NT2/D1 (cell line): ENCODE measurements at regions not wholly inside any gene's neighbourhood (a gene's known extent, or its start where the extent isn't known, plus 50 kb on each side); places are given as distances from the start of the nearest gene placed in this dataset.

Experiments used
- DNase-seq: peaks from one replicate; pipeline ENCODE4 v3.0.0-alpha.2; 2011; ENCODE audit warnings: low read depth, low spot score
- H3K27me3 ChIP-seq: 2 replicates; pipeline ENCODE4 v1.6.0; 2011; ENCODE audit warnings: mild to moderate bottlenecking; ENCODE audit not compliant: insufficient read length, insufficient read depth
- H3K36me3 ChIP-seq: 2 replicates; pipeline ENCODE4 v1.6.1; 2011; ENCODE audit warnings: mild to moderate bottlenecking, low read length, mixed read lengths; ENCODE audit not compliant: insufficient read depth, insufficient read length
- H3K4me1 ChIP-seq: 2 replicates; pipeline ENCODE4 v1.5.1; 2011; ENCODE audit not compliant: insufficient read depth, insufficient read length
- H3K4me3 ChIP-seq: 2 replicates; pipeline ENCODE4 v1.5.1; 2011; ENCODE audit warnings: low read depth; ENCODE audit not compliant: insufficient read length
- H3K9ac ChIP-seq: 2 replicates; pipeline ENCODE4 v1.6.0; 2011; ENCODE audit warnings: low read depth; ENCODE audit not compliant: insufficient read length
- H3K9me3 ChIP-seq: 2 replicates; pipeline ENCODE4 v1.5.1; 2011; ENCODE audit warnings: mild to moderate bottlenecking, low read length; ENCODE audit not compliant: insufficient read depth
- SUZ12 ChIP-seq: IDR thresholded peaks from 2 replicates; pipeline ENCODE4 v1.6.1; 2011; ENCODE audit not compliant: insufficient read length, insufficient read depth; ENCODE audit errors: extremely low read depth
- YY1 ChIP-seq: IDR thresholded peaks from 2 replicates; pipeline ENCODE4 v1.6.1; 2011; ENCODE audit not compliant: insufficient read length, insufficient read depth
- ZNF274 ChIP-seq: IDR thresholded peaks from 2 replicates; pipeline ENCODE4 v1.6.1; 2011; ENCODE audit warnings: mild to moderate bottlenecking, low read depth, low read length

- Histone ChIP-seq H3K36me3 (no peaks in the 10 kb centered on the region), H3K9ac (no peak overlapping the region), H3K9me3 (no peaks in the 10 kb centered on the region; the same call in 1 of the 2 replicates), H3K27me3 (no peaks in the 10 kb centered on the region), H3K4me3 (no peak overlapping the region), H3K4me1 (peaks cover 3% of the 10 kb centered on the region)
- no peak for TF ChIP-seq SUZ12
- no peak for TF ChIP-seq YY1
- no peak for TF ChIP-seq ZNF274
- DNase-seq = no peak
These were observed 320.1 kb downstream of the CYP26B1 start for GRCh38 chr2:71827524-71827901.

GRCh38 chr2:71826826-71827523 lies 320.7 kb downstream of the CYP26B1 start:
- Histone ChIP-seq H3K4me3 (no peak overlapping the region), H3K9ac (no peak overlapping the region), H3K36me3 (no peaks in the 10 kb centered on the region), H3K9me3 (no peaks in the 10 kb centered on the region; the same call in 1 of the 2 replicates), H3K4me1 (peaks cover 3% of the 10 kb centered on the region), H3K27me3 (no peaks in the 10 kb centered on the region)
- DNase-seq = no peak
- TF ChIP-seq SUZ12 = no peak
- no peak for TF ChIP-seq YY1
- no peak for TF ChIP-seq ZNF274

- TF ChIP-seq SUZ12 (no peak), ZNF274 (no peak), YY1 (no peak)
- Histone ChIP-seq H3K9me3 (no peaks in the 10 kb centered on the region; the same call in 1 of the 2 replicates), H3K9ac (no peak overlapping the region), H3K4me3 (no peak overlapping the region), H3K36me3 (no peaks in the 10 kb centered on the region), H3K4me1 (peaks cover 3% of the 10 kb centered on the region), H3K27me3 (no peaks in the 10 kb centered on the region)
- no peak for DNase-seq
These were observed 321.4 kb downstream of the CYP26B1 start for GRCh38 chr2:71826299-71826698.

- H3K36me3 ChIP-seq = no peaks in the 10 kb centered on the region
- H3K9ac ChIP-seq = no peak overlapping the region
- H3K27me3 ChIP-seq = no peaks in the 10 kb centered on the region
- no peaks in the 10 kb centered on the region; the same call in 1 of the 2 replicates for H3K9me3 ChIP-seq
- no peak for DNase-seq
- no peak overlapping the region for H3K4me3 ChIP-seq
- H3K4me1 ChIP-seq = no peaks in the 10 kb centered on the region
- no peak for TF ChIP-seq ZNF274
- TF ChIP-seq SUZ12 = no peak
- no peak for TF ChIP-seq YY1
These were observed 323.2 kb downstream of the CYP26B1 start for GRCh38 chr2:71824436-71824835.

GRCh38 chr2:71823526-71823925 lies 324.1 kb downstream of the CYP26B1 start:
- TF ChIP-seq SUZ12 = no peak
- Histone ChIP-seq H3K9ac (no peak overlapping the region), H3K4me3 (no peak overlapping the region), H3K36me3 (no peaks in the 10 kb centered on the region), H3K4me1 (no peaks in the 10 kb centered on the region), H3K27me3 (no peaks in the 10 kb centered on the region), H3K9me3 (no peaks in the 10 kb centered on the region; the same call in 1 of the 2 replicates)
- DNase-seq = no peak

GRCh38 chr2:71822463-71822862 lies 325.2 kb downstream of the CYP26B1 start:
- Histone ChIP-seq H3K27me3 (no peaks in the 10 kb centered on the region), H3K9ac (no peak overlapping the region), H3K4me1 (no peaks in the 10 kb centered on the region), H3K4me3 (no peak overlapping the region), H3K36me3 (no peaks in the 10 kb centered on the region), H3K9me3 (no peaks in the 10 kb centered on the region; the same call in 1 of the 2 replicates)
- DNase-seq = no peak
- TF ChIP-seq YY1 (no peak), ZNF274 (no peak), SUZ12 (no peak)

- H3K36me3 ChIP-seq = no peaks in the 10 kb centered on the region
- H3K9me3 ChIP-seq = no peaks in the 10 kb centered on the region; the same call in 1 of the 2 replicates
- TF ChIP-seq ZNF274 (no peak), SUZ12 (no peak), YY1 (no peak)
- no peaks in the 10 kb centered on the region for H3K27me3 ChIP-seq
- no peak overlapping the region for H3K9ac ChIP-seq
- no peak for DNase-seq
- H3K4me1 ChIP-seq = no peaks in the 10 kb centered on the region
- H3K4me3 ChIP-seq = no peak overlapping the region
These were observed 325.8 kb downstream of the CYP26B1 start for GRCh38 chr2:71821856-71822255.
